ENCODE measurements at regions not wholly inside any gene's neighbourhood (a gene's known extent, or its start where the extent isn't known, plus 50 kb on each side); places are given as distances from the start of the nearest gene placed in this dataset.

- Histone ChIP-seq H3K36me3 (replicated peaks in 1 of 2; ENCODE audit: control insufficient read depth in 2 of 2, insufficient read depth in 2 of 2, low read length in 2 of 2) (no peaks in the 10 kb centered on the region), H3K27ac (replicated peaks; ENCODE audit: low read length) (no peak overlapping the region), H3K4ac (ENCODE audit: low read length) (no peak overlapping the region), H2AFZ (ENCODE audit: low read length) (no peak overlapping the region), H3K4me1 (ENCODE audit: control insufficient read depth in 2 of 2, insufficient read depth in 1 of 2, low read depth in 1 of 2, low read length in 2 of 2) (no peaks in the 10 kb centered on the region), H2BK5ac (ENCODE audit: low read length) (no peak overlapping the region), H3K18ac (ENCODE audit: low read length) (no peak overlapping the region), H3K4me3 (ENCODE audit: low read length in 2 of 2) (no peak overlapping the region), H3K23ac (ENCODE audit: low read depth, low read length, poor library complexity) (no peak overlapping the region), H3K14ac (ENCODE audit: low read length) (no peak overlapping the region), H3K4me2 (ENCODE audit: insufficient read depth, low read length, poor library complexity, severe bottlenecking) (no peak overlapping the region), H3K79me1 (ENCODE audit: low read depth, low read length) (no peaks in the 10 kb centered on the region), H4K91ac (ENCODE audit: low read depth, low read length, poor library complexity) (no peak overlapping the region), H2BK15ac (ENCODE audit: low read length) (peak overlapping the region; percentile 41), H2BK12ac (ENCODE audit: low read length) (no peak overlapping the region), H4K8ac (ENCODE audit: low read depth, low read length) (no peak overlapping the region), H3K9ac (ENCODE audit: low read depth, low read length, poor library complexity) (no peak overlapping the region), H2AK5ac (ENCODE audit: low read depth, low read length) (no peak overlapping the region), H3K27me3 (ENCODE audit: control insufficient read depth in 3 of 3, insufficient read depth in 3 of 3, low read depth in 1 of 3, low read length in 3 of 3) (peaks cover 0 to 8% (median 0%) of the 10 kb centered on the region in 3 experiments), H3K9me3 (replicated peaks in 1 of 2; ENCODE audit: control insufficient read depth in 2 of 2, insufficient read depth in 1 of 2, low read depth in 1 of 2, low read length in 2 of 2) (no peaks in the 10 kb centered on the region), H2BK120ac (ENCODE audit: low read depth, low read length) (no peak overlapping the region)
- WGBS, 2 donors (ENCODE audit: extremely low coverage in 2 of 2, insufficient read length in 2 of 2, insufficient replicate concordance in 1 of 2): no CpG with 5 or more reads among the region's 7 CpGs
- no peak for DNase-seq (ENCODE audit: low spot score)
These were observed 168.6 kb downstream of the HAPSTR1 start for GRCh38 chr16:9259914-9260608.

DNA sequence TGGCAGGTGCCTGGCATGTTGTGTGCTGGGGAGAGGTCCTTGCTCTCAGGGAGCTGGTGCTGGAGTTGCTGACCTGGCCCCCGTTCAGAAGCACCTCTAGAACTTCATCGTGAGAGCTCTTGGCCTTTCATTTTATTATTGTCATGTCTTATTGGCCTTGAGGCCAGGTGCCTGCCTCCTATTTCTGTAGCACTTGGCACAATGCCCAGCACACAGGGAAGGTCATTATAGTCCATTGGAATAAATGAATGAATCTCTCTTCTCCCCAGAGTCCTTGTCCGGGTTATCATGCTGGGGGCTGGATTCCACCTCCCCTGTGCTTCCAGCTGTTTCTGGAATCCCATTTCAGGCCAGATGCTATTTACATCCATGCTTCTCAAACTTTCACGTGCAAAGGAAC is 169.2 kb downstream of the HAPSTR1 start:
- no peak overlapping the region for H3K18ac ChIP-seq (ENCODE audit: low read length)
- H2BK12ac ChIP-seq (ENCODE audit: low read length): no peak overlapping the region
- DNase-seq (ENCODE audit: low spot score): no peak
- H4K8ac ChIP-seq (ENCODE audit: low read depth, low read length): no peak overlapping the region
- H3K4ac ChIP-seq (ENCODE audit: low read length): no peak overlapping the region
- H3K27ac ChIP-seq (replicated peaks; ENCODE audit: low read length): no peak overlapping the region
- WGBS, 2 donors (ENCODE audit: extremely low coverage in 2 of 2, insufficient read length in 2 of 2, insufficient replicate concordance in 1 of 2): no CpG with 5 or more reads among the region's 4 CpGs
- H2AFZ ChIP-seq (ENCODE audit: low read length): no peak overlapping the region
- H3K4me1 ChIP-seq (ENCODE audit: control insufficient read depth in 2 of 2, insufficient read depth in 1 of 2, low read depth in 1 of 2, low read length in 2 of 2): no peaks in the 10 kb centered on the region
- no peak overlapping the region for H3K23ac ChIP-seq (ENCODE audit: low read depth, low read length, poor library complexity)
- no peak overlapping the region for H3K4me3 ChIP-seq (ENCODE audit: low read length in 2 of 2)
- H2AK5ac ChIP-seq (ENCODE audit: low read depth, low read length): no peak overlapping the region
- no peak overlapping the region for H2BK120ac ChIP-seq (ENCODE audit: low read depth, low read length)
- H3K36me3 ChIP-seq (replicated peaks in 1 of 2; ENCODE audit: control insufficient read depth in 2 of 2, insufficient read depth in 2 of 2, low read length in 2 of 2): no peaks in the 10 kb centered on the region
- H2BK15ac ChIP-seq (ENCODE audit: low read length): no peak overlapping the region
- no peak overlapping the region for H2BK5ac ChIP-seq (ENCODE audit: low read length)
- H3K14ac ChIP-seq (ENCODE audit: low read length): no peak overlapping the region
- no peak overlapping the region for H4K91ac ChIP-seq (ENCODE audit: low read depth, low read length, poor library complexity)
- H3K79me1 ChIP-seq (ENCODE audit: low read depth, low read length): no peaks in the 10 kb centered on the region
- H3K4me2 ChIP-seq (ENCODE audit: insufficient read depth, low read length, poor library complexity, severe bottlenecking): no peak overlapping the region
- H3K27me3 ChIP-seq (ENCODE audit: control insufficient read depth in 3 of 3, insufficient read depth in 3 of 3, low read depth in 1 of 3, low read length in 3 of 3): peaks cover 0 to 8% (median 0%) of the 10 kb centered on the region in 3 experiments
- no peak overlapping the region for H3K9ac ChIP-seq (ENCODE audit: low read depth, low read length, poor library complexity)
- H3K9me3 ChIP-seq (replicated peaks in 1 of 2; ENCODE audit: control insufficient read depth in 2 of 2, insufficient read depth in 1 of 2, low read depth in 1 of 2, low read length in 2 of 2): no peaks in the 10 kb centered on the region

- no peak for DNase-seq (ENCODE audit: low spot score)
- H3K23ac ChIP-seq (ENCODE audit: low read depth, low read length, poor library complexity): no peak overlapping the region
- H2BK12ac ChIP-seq (ENCODE audit: low read length): no peak overlapping the region
- no peak overlapping the region for H4K91ac ChIP-seq (ENCODE audit: low read depth, low read length, poor library complexity)
- H3K4me2 ChIP-seq (ENCODE audit: insufficient read depth, low read length, poor library complexity, severe bottlenecking): no peak overlapping the region
- H3K14ac ChIP-seq (ENCODE audit: low read length): no peak overlapping the region
- no peak overlapping the region for H3K4me3 ChIP-seq (ENCODE audit: low read length in 2 of 2)
- H3K27ac ChIP-seq (replicated peaks; ENCODE audit: low read length): no peak overlapping the region
- no peaks in the 10 kb centered on the region for H3K9me3 ChIP-seq (replicated peaks in 1 of 2; ENCODE audit: control insufficient read depth in 2 of 2, insufficient read depth in 1 of 2, low read depth in 1 of 2, low read length in 2 of 2)
- H3K27me3 ChIP-seq (ENCODE audit: control insufficient read depth in 3 of 3, insufficient read depth in 3 of 3, low read depth in 1 of 3, low read length in 3 of 3): peaks cover 0 to 8% (median 0%) of the 10 kb centered on the region in 3 experiments
- H3K18ac ChIP-seq (ENCODE audit: low read length): no peak overlapping the region
- no peak overlapping the region for H3K4ac ChIP-seq (ENCODE audit: low read length)
- H2BK120ac ChIP-seq (ENCODE audit: low read depth, low read length): no peak overlapping the region
- H3K36me3 ChIP-seq (replicated peaks in 1 of 2; ENCODE audit: control insufficient read depth in 2 of 2, insufficient read depth in 2 of 2, low read length in 2 of 2): no peaks in the 10 kb centered on the region
- no peak overlapping the region for H4K8ac ChIP-seq (ENCODE audit: low read depth, low read length)
- H2BK15ac ChIP-seq (ENCODE audit: low read length): no peak overlapping the region
- no peak overlapping the region for H3K9ac ChIP-seq (ENCODE audit: low read depth, low read length, poor library complexity)
- no peak overlapping the region for H2AFZ ChIP-seq (ENCODE audit: low read length)
- no peak overlapping the region for H2BK5ac ChIP-seq (ENCODE audit: low read length)
- no peaks in the 10 kb centered on the region for H3K79me1 ChIP-seq (ENCODE audit: low read depth, low read length)
- no CpG with 5 or more reads among the region's 5 CpGs for WGBS, 2 donors (ENCODE audit: extremely low coverage in 2 of 2, insufficient read length in 2 of 2, insufficient replicate concordance in 1 of 2)
- H2AK5ac ChIP-seq (ENCODE audit: low read depth, low read length): no peak overlapping the region
- H3K4me1 ChIP-seq (ENCODE audit: control insufficient read depth in 2 of 2, insufficient read depth in 1 of 2, low read depth in 1 of 2, low read length in 2 of 2): no peaks in the 10 kb centered on the region
These were observed 169.9 kb downstream of the HAPSTR1 start for GRCh38 chr16:9261376-9261775.

GRCh38 chr16:9262941-9263715 is 171.7 kb downstream of the HAPSTR1 start:
- H3K79me1 ChIP-seq (ENCODE audit: low read depth, low read length): no peaks in the 10 kb centered on the region
- peaks cover 0 to 8% (median 0%) of the 10 kb centered on the region in 3 experiments for H3K27me3 ChIP-seq (ENCODE audit: control insufficient read depth in 3 of 3, insufficient read depth in 3 of 3, low read depth in 1 of 3, low read length in 3 of 3)
- no peak for DNase-seq (ENCODE audit: low spot score)
- H3K23ac ChIP-seq (ENCODE audit: low read depth, low read length, poor library complexity): no peak overlapping the region
- no peak overlapping the region for H2BK120ac ChIP-seq (ENCODE audit: low read depth, low read length)
- H3K36me3 ChIP-seq (replicated peaks in 1 of 2; ENCODE audit: control insufficient read depth in 2 of 2, insufficient read depth in 2 of 2, low read length in 2 of 2): no peaks in the 10 kb centered on the region
- no CpG with 5 or more reads among the region's 15 CpGs for WGBS, 2 donors (ENCODE audit: extremely low coverage in 2 of 2, insufficient read length in 2 of 2, insufficient replicate concordance in 1 of 2)
- H3K18ac ChIP-seq (ENCODE audit: low read length): no peak overlapping the region
- H4K8ac ChIP-seq (ENCODE audit: low read depth, low read length): no peak overlapping the region
- no peak overlapping the region for H2AFZ ChIP-seq (ENCODE audit: low read length)
- no peak overlapping the region for H4K91ac ChIP-seq (ENCODE audit: low read depth, low read length, poor library complexity)
- H3K4me2 ChIP-seq (ENCODE audit: insufficient read depth, low read length, poor library complexity, severe bottlenecking): no peak overlapping the region
- H3K9me3 ChIP-seq (replicated peaks in 1 of 2; ENCODE audit: control insufficient read depth in 2 of 2, insufficient read depth in 1 of 2, low read depth in 1 of 2, low read length in 2 of 2): no peaks in the 10 kb centered on the region
- H3K4me1 ChIP-seq (ENCODE audit: control insufficient read depth in 2 of 2, insufficient read depth in 1 of 2, low read depth in 1 of 2, low read length in 2 of 2): no peaks in the 10 kb centered on the region
- H3K4ac ChIP-seq (ENCODE audit: low read length): no peak overlapping the region
- no peak overlapping the region for H2AK5ac ChIP-seq (ENCODE audit: low read depth, low read length)
- H2BK12ac ChIP-seq (ENCODE audit: low read length): no peak overlapping the region
- H3K27ac ChIP-seq (replicated peaks; ENCODE audit: low read length): no peak overlapping the region
- H3K14ac ChIP-seq (ENCODE audit: low read length): no peak overlapping the region
- no peak overlapping the region for H3K4me3 ChIP-seq (ENCODE audit: low read length in 2 of 2)
- no peak overlapping the region for H2BK5ac ChIP-seq (ENCODE audit: low read length)
- H2BK15ac ChIP-seq (ENCODE audit: low read length): no peak overlapping the region
- H3K9ac ChIP-seq (ENCODE audit: low read depth, low read length, poor library complexity): no peak overlapping the region

Measured in neuronal stem cell (in vitro differentiated cells).